GM10266 (cell line): ENCODE measurements at regions not wholly inside any gene's neighbourhood (a gene's known extent, or its start where the extent isn't known, plus 50 kb on each side); places are given as distances from the start of the nearest gene placed in this dataset.
A peak's percentile ranks its signal among the peaks of the same experiment; 100 is the strongest.

Experiments
- DNase-seq: peaks from one replicate; pipeline ENCODE4 v3.0.0; 2012; ENCODE audit errors: extremely low spot score
- CTCF ChIP-seq: IDR thresholded peaks from 2 replicates; pipeline ENCODE4 v1.5.1; 2012; ENCODE audit warnings: mild to moderate bottlenecking, low read depth; ENCODE audit not compliant: control insufficient read depth, insufficient read depth; ENCODE audit errors: missing control alignments

GRCh38 chr15:31177951-31178350, 76.4 kb upstream of the TRPM1 start:
- no peak for DNase-seq
- TF ChIP-seq CTCF = no peak

- TF ChIP-seq CTCF = no peak
- no peak for DNase-seq
These were observed 77.2 kb upstream of the TRPM1 start for GRCh38 chr15:31178705-31179104.

GRCh38 chr15:31179693-31180092, 78.2 kb upstream of the TRPM1 start:
- TF ChIP-seq CTCF = no peak
- DNase-seq = no peak

GRCh38 chr15:31193291-31193690, 91.8 kb upstream of the TRPM1 start:
- DNase-seq = no peak
- no peak for TF ChIP-seq CTCF

GRCh38 chr15:31195871-31196270, 94.3 kb upstream of the TRPM1 start:
- no peak for TF ChIP-seq CTCF
- DNase-seq = no peak

- peak; percentile 66 for DNase-seq
- peak; percentile 78 for TF ChIP-seq CTCF
These were observed 96.2 kb upstream of the TRPM1 start for GRCh38 chr15:31197497-31198414.

- peak; percentile 61 for TF ChIP-seq CTCF
- DNase-seq = peak; percentile 63
These were observed 99.2 kb upstream of the TRPM1 start for GRCh38 chr15:31200735-31201151.
